ENCODE measurements at regions not wholly inside any gene's neighbourhood (a gene's known extent, or its start where the extent isn't known, plus 50 kb on each side); places are given as distances from the start of the nearest gene placed in this dataset.

DNA sequence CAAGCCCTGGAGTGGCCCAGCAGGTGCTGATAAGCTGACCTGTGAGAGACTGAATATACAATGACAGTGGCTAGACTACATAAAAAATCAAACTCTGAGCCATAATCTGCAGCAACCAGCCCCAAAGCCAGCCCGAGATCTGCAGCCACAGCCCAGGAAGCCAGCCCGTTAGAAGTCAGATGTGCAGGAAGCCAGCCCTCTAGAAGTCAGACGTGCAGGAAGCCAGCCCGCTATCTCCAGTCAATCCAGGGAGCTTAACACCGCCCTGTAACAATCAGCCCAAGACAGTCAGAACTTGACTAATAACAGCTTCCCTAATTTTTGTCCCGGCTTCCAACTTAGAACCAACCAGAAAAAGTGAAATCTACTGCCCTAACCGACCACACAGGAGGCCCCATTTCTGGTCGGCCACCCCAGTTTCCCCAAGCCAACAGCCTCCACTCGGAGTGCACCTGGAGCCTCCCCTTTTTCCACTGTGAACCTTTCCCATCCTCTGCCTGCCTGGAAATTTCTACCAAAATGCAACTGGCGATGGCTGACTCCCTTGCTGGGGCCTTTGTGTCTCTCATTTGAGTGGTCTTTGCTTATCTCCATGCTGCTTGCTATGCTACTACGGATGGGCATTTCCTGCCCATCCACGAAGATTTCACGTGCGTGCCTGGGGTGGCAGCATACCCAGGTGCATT is 769.3 kb downstream of the KCNJ18 start:
- no peak overlapping the region for H3K4me3 ChIP-seq (replicated peaks in 1 of 3; ENCODE audit: insufficient read depth in 1 of 3, low read depth in 2 of 3, low read length in 3 of 3)
- no peaks in the 10 kb centered on the region for H3K36me3 ChIP-seq (replicated peaks in 1 of 2; ENCODE audit: control insufficient read depth in 1 of 2, insufficient read depth in 2 of 2, low read length in 2 of 2)
- ATAC-seq (no peak), DNase-seq (ENCODE audit: low spot score) (no peak), FAIRE-seq (no peak)
- H4K20me1 ChIP-seq (ENCODE audit: insufficient read depth, low read length), result no peaks in the 10 kb centered on the region
- no peak overlapping the region for H3K27ac ChIP-seq (ENCODE audit: extremely low read length, insufficient read depth, low read length)
- H3K9me3 ChIP-seq (ENCODE audit: low read length), result no peaks in the 10 kb centered on the region
- H3K4me2 ChIP-seq (ENCODE audit: low read depth, low read length), result no peak overlapping the region
- H2AFZ ChIP-seq (ENCODE audit: low read length), result no peak overlapping the region
- intact Hi-C loops (cut with micrococcal nuclease; ENCODE audit: unreplicated experiment) (no loop called here), in situ Hi-C loops (cut with HindIII; ENCODE audit: extremely low pct_ligation_motif_present, low pct_unique_long_range_greater_than_20kb) (loop anchor here (25.0 kb wide), 2 partner anchors 99 to 101 kb away; no protein-coding TSS in a partner anchor)
- ChIA-PET CTCF (ENCODE audit: low intra/inter-chr PET ratio, low total read pairs) (no interaction called here), POLR2A (no interaction called here)
- BruUV-seq (replicated peaks), result no TSS peak
- 16% methylated on average over 9 of the region's 14 CpGs for WGBS (ENCODE audit: low lambda C conversion rate)
- no peaks in the 10 kb centered on the region for H3K27me3 ChIP-seq (ENCODE audit: control insufficient read depth in 1 of 2, insufficient read depth in 2 of 2, low read length in 2 of 2)
- H3K4me1 ChIP-seq (ENCODE audit: insufficient read depth, low read length), result no peaks in the 10 kb centered on the region
- H3K79me2 ChIP-seq (ENCODE audit: insufficient read depth, low read length), result no peaks in the 10 kb centered on the region
- H3K9ac ChIP-seq (ENCODE audit: insufficient read depth, low read depth, low read length), result no peak overlapping the region
- no peak for TF ChIP-seq ZNF143 (CRISPR knock-in tag; IDR thresholded peaks at IDR 0.05)
- TF ChIP-seq ZNF253 (CRISPR knock-in tag; IDR thresholded peaks at IDR 0.05; ENCODE audit: borderline replicate concordance), result no peak
- no peak for TF ChIP-seq TBX2 (CRISPR knock-in tag; IDR thresholded peaks at IDR 0.05; ENCODE audit: borderline replicate concordance)
- TF ChIP-seq TBL1XR1 (IDR thresholded peaks at IDR 0.05; ENCODE audit: borderline replicate concordance, low read length, partially characterized antibody), result no peak
- TF ChIP-seq, protein P1, sequence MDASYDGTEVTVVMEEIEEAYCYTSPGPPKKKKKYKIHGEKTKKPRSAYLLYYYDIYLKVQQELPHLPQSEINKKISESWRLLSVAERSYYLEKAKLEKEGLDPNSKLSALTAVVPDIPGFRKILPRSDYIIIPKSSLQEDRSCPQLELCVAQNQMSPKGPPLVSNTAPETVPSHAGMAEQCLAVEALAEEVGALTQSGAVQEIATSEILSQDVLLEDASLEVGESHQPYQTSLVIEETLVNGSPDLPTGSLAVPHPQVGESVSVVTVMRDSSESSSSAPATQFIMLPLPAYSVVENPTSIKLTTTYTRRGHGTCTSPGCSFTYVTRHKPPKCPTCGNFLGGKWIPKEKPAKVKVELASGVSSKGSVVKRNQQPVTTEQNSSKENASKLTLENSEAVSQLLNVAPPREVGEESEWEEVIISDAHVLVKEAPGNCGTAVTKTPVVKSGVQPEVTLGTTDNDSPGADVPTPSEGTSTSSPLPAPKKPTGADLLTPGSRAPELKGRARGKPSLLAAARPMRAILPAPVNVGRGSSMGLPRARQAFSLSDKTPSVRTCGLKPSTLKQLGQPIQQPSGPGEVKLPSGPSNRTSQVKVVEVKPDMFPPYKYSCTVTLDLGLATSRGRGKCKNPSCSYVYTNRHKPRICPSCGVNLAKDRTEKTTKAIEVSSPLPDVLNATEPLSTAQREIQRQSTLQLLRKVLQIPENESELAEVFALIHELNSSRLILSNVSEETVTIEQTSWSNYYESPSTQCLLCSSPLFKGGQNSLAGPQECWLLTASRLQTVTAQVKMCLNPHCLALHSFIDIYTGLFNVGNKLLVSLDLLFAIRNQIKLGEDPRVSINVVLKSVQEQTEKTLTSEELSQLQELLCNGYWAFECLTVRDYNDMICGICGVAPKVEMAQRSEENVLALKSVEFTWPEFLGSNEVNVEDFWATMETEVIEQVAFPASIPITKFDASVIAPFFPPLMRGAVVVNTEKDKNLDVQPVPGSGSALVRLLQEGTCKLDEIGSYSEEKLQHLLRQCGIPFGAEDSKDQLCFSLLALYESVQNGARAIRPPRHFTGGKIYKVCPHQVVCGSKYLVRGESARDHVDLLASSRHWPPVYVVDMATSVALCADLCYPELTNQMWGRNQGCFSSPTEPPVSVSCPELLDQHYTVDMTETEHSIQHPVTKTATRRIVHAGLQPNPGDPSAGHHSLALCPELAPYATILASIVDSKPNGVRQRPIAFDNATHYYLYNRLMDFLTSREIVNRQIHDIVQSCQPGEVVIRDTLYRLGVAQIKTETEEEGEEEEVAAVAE (CRISPR knock-in tag; IDR thresholded peaks at IDR 0.05; ENCODE audit: borderline replicate concordance), result no peak
- TF ChIP-seq ZKSCAN8 (CRISPR knock-in tag; IDR thresholded peaks at IDR 0.05; ENCODE audit: borderline replicate concordance), result no peak
- TF ChIP-seq, protein P2, sequence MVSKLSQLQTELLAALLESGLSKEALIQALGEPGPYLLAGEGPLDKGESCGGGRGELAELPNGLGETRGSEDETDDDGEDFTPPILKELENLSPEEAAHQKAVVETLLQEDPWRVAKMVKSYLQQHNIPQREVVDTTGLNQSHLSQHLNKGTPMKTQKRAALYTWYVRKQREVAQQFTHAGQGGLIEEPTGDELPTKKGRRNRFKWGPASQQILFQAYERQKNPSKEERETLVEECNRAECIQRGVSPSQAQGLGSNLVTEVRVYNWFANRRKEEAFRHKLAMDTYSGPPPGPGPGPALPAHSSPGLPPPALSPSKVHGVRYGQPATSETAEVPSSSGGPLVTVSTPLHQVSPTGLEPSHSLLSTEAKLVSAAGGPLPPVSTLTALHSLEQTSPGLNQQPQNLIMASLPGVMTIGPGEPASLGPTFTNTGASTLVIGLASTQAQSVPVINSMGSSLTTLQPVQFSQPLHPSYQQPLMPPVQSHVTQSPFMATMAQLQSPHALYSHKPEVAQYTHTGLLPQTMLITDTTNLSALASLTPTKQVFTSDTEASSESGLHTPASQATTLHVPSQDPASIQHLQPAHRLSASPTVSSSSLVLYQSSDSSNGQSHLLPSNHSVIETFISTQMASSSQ (IDR thresholded peaks at IDR 0.05; ENCODE audit: low read depth), result no peak
- TF ChIP-seq, protein P2 (CRISPR knock-in tag; IDR thresholded peaks at IDR 0.05; ENCODE audit: borderline replicate concordance), result no peak
- no peak for TF ChIP-seq ZSCAN9 (CRISPR knock-in tag; IDR thresholded peaks at IDR 0.05; ENCODE audit: borderline replicate concordance)
- no peak for TF ChIP-seq HMG20A (CRISPR knock-in tag; IDR thresholded peaks at IDR 0.05; ENCODE audit: borderline replicate concordance)
- TF ChIP-seq ZNF704 (CRISPR knock-in tag; IDR thresholded peaks at IDR 0.05; ENCODE audit: borderline replicate concordance), result no peak
- TF ChIP-seq, protein P3, sequence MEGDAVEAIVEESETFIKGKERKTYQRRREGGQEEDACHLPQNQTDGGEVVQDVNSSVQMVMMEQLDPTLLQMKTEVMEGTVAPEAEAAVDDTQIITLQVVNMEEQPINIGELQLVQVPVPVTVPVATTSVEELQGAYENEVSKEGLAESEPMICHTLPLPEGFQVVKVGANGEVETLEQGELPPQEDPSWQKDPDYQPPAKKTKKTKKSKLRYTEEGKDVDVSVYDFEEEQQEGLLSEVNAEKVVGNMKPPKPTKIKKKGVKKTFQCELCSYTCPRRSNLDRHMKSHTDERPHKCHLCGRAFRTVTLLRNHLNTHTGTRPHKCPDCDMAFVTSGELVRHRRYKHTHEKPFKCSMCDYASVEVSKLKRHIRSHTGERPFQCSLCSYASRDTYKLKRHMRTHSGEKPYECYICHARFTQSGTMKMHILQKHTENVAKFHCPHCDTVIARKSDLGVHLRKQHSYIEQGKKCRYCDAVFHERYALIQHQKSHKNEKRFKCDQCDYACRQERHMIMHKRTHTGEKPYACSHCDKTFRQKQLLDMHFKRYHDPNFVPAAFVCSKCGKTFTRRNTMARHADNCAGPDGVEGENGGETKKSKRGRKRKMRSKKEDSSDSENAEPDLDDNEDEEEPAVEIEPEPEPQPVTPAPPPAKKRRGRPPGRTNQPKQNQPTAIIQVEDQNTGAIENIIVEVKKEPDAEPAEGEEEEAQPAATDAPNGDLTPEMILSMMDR (CRISPR knock-in tag; IDR thresholded peaks at IDR 0.05), result no peak
- TF ChIP-seq ZNF260 (CRISPR knock-in tag; IDR thresholded peaks at IDR 0.05; ENCODE audit: borderline replicate concordance, low read depth), result no peak
